ENCODE measurements at regions not wholly inside any gene's neighbourhood (a gene's known extent, or its start where the extent isn't known, plus 50 kb on each side); places are given as distances from the start of the nearest gene placed in this dataset.

GRCh38 chr2:12054956-12055618 is 308.7 kb downstream of the LPIN1 start:
- DNase-seq = no peak

GRCh38 chr2:12057436-12058166 is 311.2 kb downstream of the LPIN1 start:
- intact Hi-C loops (cut with DNase I; ENCODE audit: low total_unique reads) = no loop called here
- no peak for TF ChIP-seq CTCF (IDR thresholded peaks at IDR 0.05)
- H3K4me1 ChIP-seq = peaks cover 0 to 17% (median 0%) of the 10 kb centered on the region in 4 donors
- H3K27ac ChIP-seq = no peak overlapping the region
- no peaks in the 10 kb centered on the region for H3K36me3 ChIP-seq
- no peaks in the 10 kb centered on the region for H3K9me3 ChIP-seq
- DNase-seq = peak; percentile 21 to 67
- H3K4me3 ChIP-seq = no peak overlapping the region
- no peaks in the 10 kb centered on the region for H3K27me3 ChIP-seq

More at GRCh38 chr2:12054956-12055618, 308.7 kb downstream of the LPIN1 start:
- H3K27ac ChIP-seq = no peak overlapping the region
- H3K27me3 ChIP-seq = no peaks in the 10 kb centered on the region
- no peak overlapping the region for H3K4me3 ChIP-seq
- no peak for TF ChIP-seq CTCF (IDR thresholded peaks at IDR 0.05)
- H3K36me3 ChIP-seq = no peaks in the 10 kb centered on the region
- no peaks in the 10 kb centered on the region for H3K4me1 ChIP-seq
- H3K9me3 ChIP-seq = no peaks in the 10 kb centered on the region
- intact Hi-C loops (cut with DNase I; ENCODE audit: low total_unique reads) = no loop called here

- Histone ChIP-seq H3K4me1 (peaks cover 0 to 17% (median 0%) of the 10 kb centered on the region in 4 donors), H3K27me3 (no peaks in the 10 kb centered on the region), H3K36me3 (no peaks in the 10 kb centered on the region), H3K27ac (no peak overlapping the region), H3K4me3 (no peak overlapping the region), H3K9me3 (no peaks in the 10 kb centered on the region)
- no peak for TF ChIP-seq CTCF (IDR thresholded peaks at IDR 0.05)
- DNase-seq = no peak
- intact Hi-C loops (cut with DNase I; ENCODE audit: low total_unique reads) = no loop called here
Measured at GRCh38 chr2:12059616-12060441, 313.4 kb downstream of the LPIN1 start.

- no peaks in the 10 kb centered on the region for H3K36me3 ChIP-seq
- DNase-seq = no peak
- intact Hi-C loops (cut with DNase I; ENCODE audit: low total_unique reads) = no loop called here
- no peaks in the 10 kb centered on the region for H3K9me3 ChIP-seq
- H3K4me3 ChIP-seq = no peak overlapping the region
- no peak overlapping the region for H3K27ac ChIP-seq
- no peaks in the 10 kb centered on the region for H3K27me3 ChIP-seq
- no peak for TF ChIP-seq CTCF (IDR thresholded peaks at IDR 0.05)
- peaks cover 0 to 17% (median 0%) of the 10 kb centered on the region in 4 donors for H3K4me1 ChIP-seq
Measured at GRCh38 chr2:12060886-12061285, 314.5 kb downstream of the LPIN1 start.

- no peaks in the 10 kb centered on the region for H3K9me3 ChIP-seq
- TF ChIP-seq CTCF (IDR thresholded peaks at IDR 0.05) = no peak
- no peak overlapping the region for H3K27ac ChIP-seq
- H3K4me3 ChIP-seq = no peak overlapping the region
- no peaks in the 10 kb centered on the region for H3K36me3 ChIP-seq
- DNase-seq = no peak
- intact Hi-C loops (cut with DNase I; ENCODE audit: low total_unique reads) = no loop called here
- H3K27me3 ChIP-seq = no peaks in the 10 kb centered on the region
- H3K4me1 ChIP-seq = peaks cover 0 to 17% (median 0%) of the 10 kb centered on the region in 4 donors
Measured at GRCh38 chr2:12061286-12062052, 315.0 kb downstream of the LPIN1 start.

Measured in tibial artery (tissue), 4 donors.